Panc1 (cell line): ENCODE measurements at regions not wholly inside any gene's neighbourhood (a gene's known extent, or its start where the extent isn't known, plus 50 kb on each side); places are given as distances from the start of the nearest gene placed in this dataset.

Experiments used
- ATAC-seq: fragments of 200-7000 bp; cut with Tn5 transposase; 2 replicates; pipeline ENCODE4 v1.9.1; 2020; ENCODE audit warnings: mild to moderate bottlenecking, moderate library complexity
- BruUV-seq: library from RNA; stranded (reverse); fragments of 400-500 nt; replicated peaks from 2 replicates; lab custom pipeline; 2021; lab: Mats Ljungman, UMichigan
- CTCF ChIA-PET: fragments of 300-600 bp; sonication (Branson Sonifier 250); formaldehyde crosslinking; loops from one replicate; lab custom pipeline; 2022; ENCODE audit warnings: antibody characterized with exemption; lab: Charles Lee
- POLR2A ChIA-PET: fragments of 300-600 bp; sonication (Branson Sonifier 250); formaldehyde crosslinking; loops from one replicate; lab custom pipeline; 2022; ENCODE audit warnings: antibody characterized with exemption; lab: Charles Lee
- DNase-seq: peaks from one replicate; pipeline ENCODE4 v3.0.0-alpha.2; 2010; ENCODE audit warnings: low read depth, low spot score
- H3K27ac ChIP-seq: 2 replicates; pipeline ENCODE4 v1.5.1; 2011; ENCODE audit warnings: mild to moderate bottlenecking, low read length, inconsistent platforms
- H3K27me3 ChIP-seq: fragments of 200-500 bp; sonication (Bioruptor generic); 2 replicates; pipeline ENCODE4 v1.6.0; 2014; ENCODE audit warnings: low read length, inconsistent platforms; ENCODE audit not compliant: control insufficient read depth, insufficient read depth
- H3K36me3 ChIP-seq: fragments of 200-500 bp; sonication (Bioruptor generic); 2 replicates; pipeline ENCODE4 v1.5.1; 2014; ENCODE audit warnings: inconsistent platforms, mild to moderate bottlenecking, low read length, moderate library complexity; ENCODE audit not compliant: control insufficient read depth, insufficient read depth
- H3K4me1 ChIP-seq: 2 replicates; pipeline ENCODE4 v1.5.1; 2011; ENCODE audit warnings: inconsistent platforms, mild to moderate bottlenecking, low read length, moderate library complexity; ENCODE audit not compliant: control insufficient read depth, insufficient read depth
- H3K4me3 ChIP-seq, 2 experiments: 2 replicates each; pipeline ENCODE4 v1.5.1; 2011 to 2012; ENCODE audit warnings: low read depth in 2 of 2, low read length in 2 of 2, mild to moderate bottlenecking in 2 of 2, inconsistent platforms in 1 of 2, moderate library complexity in 1 of 2
- H3K9me3 ChIP-seq: fragments of 200-500 bp; sonication (Bioruptor generic); 2 replicates; pipeline ENCODE4 v1.5.1; 2014; ENCODE audit warnings: low read depth, mild to moderate bottlenecking, inconsistent platforms, low read length, moderate library complexity; ENCODE audit not compliant: control insufficient read depth, insufficient read depth
- POLR2AphosphoS5 ChIP-seq: IDR thresholded peaks from 2 replicates; pipeline ENCODE4 v1.6.1; 2012; ENCODE audit warnings: mild to moderate bottlenecking, low read depth, low read length, moderate library complexity
- SIN3A ChIP-seq: IDR thresholded peaks from 2 replicates; pipeline ENCODE4 v1.6.1; 2012; ENCODE audit warnings: low read depth, mild to moderate bottlenecking, low read length, moderate library complexity, borderline replicate concordance; ENCODE audit not compliant: insufficient read depth
- TCF7L2 ChIP-seq: IDR thresholded peaks from 2 replicates; pipeline ENCODE4 v1.6.1; 2011; ENCODE audit warnings: mild to moderate bottlenecking, low read depth, low read length, inconsistent platforms
- in situ Hi-C: cut with HindIII; loops from 2 replicates; pipeline ENCODE4 v1.10.0; 2016; ENCODE audit warnings: low sequenced_read_pairs, low pct_unique_long_range_greater_than_20kb
- intact Hi-C: fragments of 100-400 bp; cut with micrococcal nuclease; formaldehyde crosslinking; loops from one replicate; pipeline ENCODE4 v1.10.0; 2022; ENCODE audit not compliant: unreplicated experiment
- TF ChIP-seq, protein P1 (sequence below), 2 experiments: IDR thresholded peaks; 2 replicates each; pipeline ENCODE4 v1.6.1; 2011 to 2012; ENCODE audit warnings: low read depth in 2 of 2, control low read depth in 1 of 2, low read length in 1 of 2, mild to moderate bottlenecking in 1 of 2, moderate library complexity in 1 of 2; ENCODE audit not compliant: insufficient read depth in 1 of 2
- TF ChIP-seq, protein P2 (sequence below): fragments of 450-650 bp; IDR thresholded peaks from 2 replicates; pipeline ENCODE4 v1.5.1; 2017; ENCODE audit warnings: mild to moderate bottlenecking

DNA sequence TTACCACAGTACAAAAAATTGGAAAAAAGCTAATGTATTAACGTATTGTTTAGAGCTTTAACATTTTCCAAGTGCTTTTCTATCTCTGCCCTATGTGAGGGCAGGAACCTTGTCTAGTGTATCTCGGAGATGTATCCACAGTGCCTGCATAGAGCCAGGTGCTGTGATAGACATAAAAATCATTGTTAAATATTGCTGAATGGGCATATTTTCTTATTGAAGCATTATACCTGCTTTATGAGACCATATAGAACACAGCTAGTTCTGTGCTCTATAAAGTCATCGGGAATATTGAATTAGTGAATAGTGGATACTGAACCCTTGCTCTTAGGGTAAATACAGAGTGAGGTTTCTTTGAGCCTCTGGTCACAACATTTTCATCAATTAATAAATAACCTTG is 163.0 kb downstream of the RNF144B start:
- CTCF ChIA-PET = no interaction called here
- no peak overlapping the region for H3K27ac ChIP-seq
- no peaks in the 10 kb centered on the region for H3K36me3 ChIP-seq
- in situ Hi-C loops = no loop called here
- no peak for TF ChIP-seq POLR2AphosphoS5
- TF ChIP-seq SIN3A = no peak
- TF ChIP-seq, protein P1, sequence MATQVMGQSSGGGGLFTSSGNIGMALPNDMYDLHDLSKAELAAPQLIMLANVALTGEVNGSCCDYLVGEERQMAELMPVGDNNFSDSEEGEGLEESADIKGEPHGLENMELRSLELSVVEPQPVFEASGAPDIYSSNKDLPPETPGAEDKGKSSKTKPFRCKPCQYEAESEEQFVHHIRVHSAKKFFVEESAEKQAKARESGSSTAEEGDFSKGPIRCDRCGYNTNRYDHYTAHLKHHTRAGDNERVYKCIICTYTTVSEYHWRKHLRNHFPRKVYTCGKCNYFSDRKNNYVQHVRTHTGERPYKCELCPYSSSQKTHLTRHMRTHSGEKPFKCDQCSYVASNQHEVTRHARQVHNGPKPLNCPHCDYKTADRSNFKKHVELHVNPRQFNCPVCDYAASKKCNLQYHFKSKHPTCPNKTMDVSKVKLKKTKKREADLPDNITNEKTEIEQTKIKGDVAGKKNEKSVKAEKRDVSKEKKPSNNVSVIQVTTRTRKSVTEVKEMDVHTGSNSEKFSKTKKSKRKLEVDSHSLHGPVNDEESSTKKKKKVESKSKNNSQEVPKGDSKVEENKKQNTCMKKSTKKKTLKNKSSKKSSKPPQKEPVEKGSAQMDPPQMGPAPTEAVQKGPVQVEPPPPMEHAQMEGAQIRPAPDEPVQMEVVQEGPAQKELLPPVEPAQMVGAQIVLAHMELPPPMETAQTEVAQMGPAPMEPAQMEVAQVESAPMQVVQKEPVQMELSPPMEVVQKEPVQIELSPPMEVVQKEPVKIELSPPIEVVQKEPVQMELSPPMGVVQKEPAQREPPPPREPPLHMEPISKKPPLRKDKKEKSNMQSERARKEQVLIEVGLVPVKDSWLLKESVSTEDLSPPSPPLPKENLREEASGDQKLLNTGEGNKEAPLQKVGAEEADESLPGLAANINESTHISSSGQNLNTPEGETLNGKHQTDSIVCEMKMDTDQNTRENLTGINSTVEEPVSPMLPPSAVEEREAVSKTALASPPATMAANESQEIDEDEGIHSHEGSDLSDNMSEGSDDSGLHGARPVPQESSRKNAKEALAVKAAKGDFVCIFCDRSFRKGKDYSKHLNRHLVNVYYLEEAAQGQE (IDR thresholded peaks at IDR 0.05; ENCODE audit: insufficient read depth in 1 of 2, low read depth in 2 of 2, low read length in 1 of 2) = no peak
- TF ChIP-seq, protein P2, sequence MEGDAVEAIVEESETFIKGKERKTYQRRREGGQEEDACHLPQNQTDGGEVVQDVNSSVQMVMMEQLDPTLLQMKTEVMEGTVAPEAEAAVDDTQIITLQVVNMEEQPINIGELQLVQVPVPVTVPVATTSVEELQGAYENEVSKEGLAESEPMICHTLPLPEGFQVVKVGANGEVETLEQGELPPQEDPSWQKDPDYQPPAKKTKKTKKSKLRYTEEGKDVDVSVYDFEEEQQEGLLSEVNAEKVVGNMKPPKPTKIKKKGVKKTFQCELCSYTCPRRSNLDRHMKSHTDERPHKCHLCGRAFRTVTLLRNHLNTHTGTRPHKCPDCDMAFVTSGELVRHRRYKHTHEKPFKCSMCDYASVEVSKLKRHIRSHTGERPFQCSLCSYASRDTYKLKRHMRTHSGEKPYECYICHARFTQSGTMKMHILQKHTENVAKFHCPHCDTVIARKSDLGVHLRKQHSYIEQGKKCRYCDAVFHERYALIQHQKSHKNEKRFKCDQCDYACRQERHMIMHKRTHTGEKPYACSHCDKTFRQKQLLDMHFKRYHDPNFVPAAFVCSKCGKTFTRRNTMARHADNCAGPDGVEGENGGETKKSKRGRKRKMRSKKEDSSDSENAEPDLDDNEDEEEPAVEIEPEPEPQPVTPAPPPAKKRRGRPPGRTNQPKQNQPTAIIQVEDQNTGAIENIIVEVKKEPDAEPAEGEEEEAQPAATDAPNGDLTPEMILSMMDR = no peak
- no peak for TF ChIP-seq TCF7L2
- no TSS peak for BruUV-seq
- no peak for DNase-seq
- no peaks in the 10 kb centered on the region for H3K9me3 ChIP-seq
- peaks cover 8% of the 10 kb centered on the region; the same call in 1 of the 2 replicates for H3K27me3 ChIP-seq
- no peak for ATAC-seq
- no peak overlapping the region for H3K4me3 ChIP-seq
- POLR2A ChIA-PET = no interaction called here
- H3K4me1 ChIP-seq = no peaks in the 10 kb centered on the region
- intact Hi-C loops = no loop called here

DNA sequence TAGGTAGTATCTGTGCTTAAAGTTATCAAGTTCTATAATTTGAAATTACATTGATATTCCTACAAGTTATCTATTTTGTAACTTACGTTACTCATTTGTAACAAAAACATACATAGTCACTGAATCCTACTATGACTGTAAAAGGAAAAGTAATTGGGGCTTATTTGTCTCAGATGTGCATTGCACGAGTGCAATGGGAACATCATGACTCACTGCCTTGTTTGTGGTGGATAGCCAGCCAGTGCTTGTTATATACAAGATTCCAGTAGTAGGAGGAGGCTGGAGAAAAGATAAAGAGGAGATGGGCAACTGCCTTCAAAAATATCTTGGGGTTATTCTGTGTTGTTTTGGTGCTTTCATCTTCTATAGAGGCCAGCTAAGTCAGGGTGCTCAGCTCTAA is 164.1 kb downstream of the RNF144B start:
- ATAC-seq = no peak
- peaks cover 14% of the 10 kb centered on the region; the same call in 1 of the 2 replicates for H3K27me3 ChIP-seq
- H3K9me3 ChIP-seq = no peaks in the 10 kb centered on the region
- ChIA-PET POLR2A (no interaction called here), CTCF (no interaction called here)
- no peaks in the 10 kb centered on the region for H3K36me3 ChIP-seq
- in situ Hi-C loops (no loop called here), intact Hi-C loops (no loop called here)
- BruUV-seq = no TSS peak
- H3K27ac ChIP-seq = no peak overlapping the region
- DNase-seq = no peak
- no peak overlapping the region for H3K4me3 ChIP-seq
- no peak for TF ChIP-seq POLR2AphosphoS5
- TF ChIP-seq TCF7L2 = no peak
- TF ChIP-seq, protein P2 = no peak
- TF ChIP-seq, protein P1 (IDR thresholded peaks at IDR 0.05; ENCODE audit: insufficient read depth in 1 of 2, low read depth in 2 of 2, low read length in 1 of 2) = no peak
- TF ChIP-seq SIN3A = no peak
- H3K4me1 ChIP-seq = no peaks in the 10 kb centered on the region
